Common myeloid progenitor, CD34-positive (primary cell): ENCODE measurements at regions not wholly inside any gene's neighbourhood (a gene's known extent, or its start where the extent isn't known, plus 50 kb on each side); places are given as distances from the start of the nearest gene placed in this dataset.
A peak's percentile ranks its signal among the peaks of the same experiment; 100 is the strongest.

Experiments
- CTCF ChIA-PET: fragments of 350-600 bp; sonication (Branson Sonifier 250); formaldehyde crosslinking; loops from one replicate; lab custom pipeline; 2021; ENCODE audit warnings: antibody characterized with exemption; lab: Charles Lee
- POLR2A ChIA-PET: fragments of 350-600 bp; sonication (Branson Sonifier 250); formaldehyde crosslinking; loops from one replicate; lab custom pipeline; 2021; ENCODE audit warnings: antibody characterized with exemption; lab: Charles Lee
- DNase-seq, 3 donors: peaks; one replicate each; pipeline versions ENCODE4 v3.0.0 to v3.0.0-alpha.2; 2013
- H3K27ac ChIP-seq, 2 experiments: 1 replicate in 1 of 2; 2 replicates in 1 of 2; pipeline ENCODE4 v1.7.0; 2013; ENCODE audit warnings: inconsistent platforms in 2 of 2, low read length in 2 of 2, mild to moderate bottlenecking in 2 of 2, low read depth in 1 of 2, moderate library complexity in 1 of 2; ENCODE audit not compliant: severe bottlenecking in 2 of 2, insufficient read depth in 1 of 2, poor library complexity in 1 of 2
- H3K27me3 ChIP-seq, 5 experiments: replicated peaks in 2 of 5; 1 replicate in 3 of 5; 2 replicates in 2 of 5; pipeline versions ENCODE4 v1.6.1 to v1.7.0; 2013; ENCODE audit warnings: low read length in 4 of 5, mild to moderate bottlenecking in 2 of 5, moderate library complexity in 2 of 5, inconsistent platforms in 1 of 5; ENCODE audit not compliant: insufficient read depth in 5 of 5, control insufficient read depth in 4 of 5
- H3K36me3 ChIP-seq, 4 experiments: 1 replicate in 2 of 4; 2 replicates in 2 of 4; pipeline versions ENCODE4 v1.6.1 to v1.7.0; 2013; ENCODE audit warnings: low read length in 3 of 4, control low read depth in 1 of 4, mild to moderate bottlenecking in 1 of 4; ENCODE audit not compliant: control insufficient read depth in 4 of 4, insufficient read depth in 4 of 4
- H3K4me1 ChIP-seq, 4 experiments: 1 replicate in 3 of 4; 2 replicates in 1 of 4; pipeline versions ENCODE4 v1.6.1 to v1.7.1; 2013; ENCODE audit warnings: low read length in 3 of 4, mild to moderate bottlenecking in 3 of 4, control low read depth in 1 of 4, inconsistent platforms in 1 of 4, moderate library complexity in 1 of 4; ENCODE audit not compliant: control insufficient read depth in 4 of 4, insufficient read depth in 4 of 4; ENCODE audit errors: control extremely low read depth in 1 of 4
- H3K4me3 ChIP-seq, 7 experiments: 1 replicate in 4 of 7; 2 replicates in 3 of 7; pipeline versions ENCODE4 v1.5.1 to v1.7.0; 2013; ENCODE audit warnings: mild to moderate bottlenecking in 7 of 7, low read length in 6 of 7, moderate library complexity in 6 of 7, inconsistent platforms in 2 of 7, low read depth in 2 of 7, control low read depth in 1 of 7; ENCODE audit not compliant: insufficient read depth in 4 of 7, control insufficient read depth in 1 of 7; ENCODE audit errors: extremely low read depth in 1 of 7
- H3K9me3 ChIP-seq, 5 experiments: 1 replicate in 4 of 5; 2 replicates in 1 of 5; pipeline versions ENCODE4 v1.6.1 to v1.7.1; 2013; ENCODE audit warnings: low read length in 4 of 5, mild to moderate bottlenecking in 2 of 5, inconsistent platforms in 1 of 5, low read depth in 1 of 5, moderate library complexity in 1 of 5; ENCODE audit not compliant: control insufficient read depth in 4 of 5, insufficient read depth in 2 of 5; ENCODE audit errors: control extremely low read depth in 1 of 5
- WGBS: methylation state at CpG from one replicate; pipeline ENCODE4 v1.1.5; 2013; ENCODE audit not compliant: insufficient coverage; 5-methylcytosine and 5-hydroxymethylcytosine counted together

- 94% methylated on average over 4 of the region's 9 CpGs for WGBS
- ChIA-PET CTCF (interaction anchor here (0.6 to 0.9 kb wide), 2 partner anchors 13 to 49 kb away, joined by 3 to 4 read pairs; no protein-coding TSS in a partner anchor), POLR2A (no interaction called here)
- Histone ChIP-seq H3K27me3 (no peaks in the 10 kb centered on the region), H3K9me3 (no peaks in the 10 kb centered on the region), H3K36me3 (no peaks in the 10 kb centered on the region), H3K4me1 (no peaks in the 10 kb centered on the region), H3K27ac (no peak overlapping the region), H3K4me3 (no peak overlapping the region)
- no peak for DNase-seq
Observed at GRCh38 chr9:75658301-75658905, 232.1 kb upstream of the PCSK5 start.

DNA sequence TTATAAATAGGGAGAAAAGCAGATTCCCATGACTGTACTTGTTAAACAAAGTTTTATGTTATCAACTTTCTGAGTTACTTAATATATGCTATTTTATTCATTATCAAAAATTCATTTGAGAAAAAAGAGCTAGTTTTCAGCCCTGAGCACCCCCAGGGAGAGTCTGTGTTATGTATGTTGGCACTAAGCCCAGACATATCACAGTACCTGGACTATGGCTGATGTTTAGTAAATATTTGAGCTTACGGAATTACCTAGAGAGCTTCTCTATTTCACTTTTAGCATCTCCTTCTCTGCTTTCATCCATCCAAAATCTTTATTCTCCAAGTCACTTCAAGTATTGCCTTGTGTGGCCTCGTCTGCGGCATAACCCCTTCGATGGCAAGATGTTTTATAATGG is 225.9 kb upstream of the PCSK5 start:
- Histone ChIP-seq H3K27ac (no peak overlapping the region), H3K36me3 (no peaks in the 10 kb centered on the region), H3K9me3 (no peaks in the 10 kb centered on the region), H3K27me3 (no peaks in the 10 kb centered on the region), H3K4me3 (no peak overlapping the region), H3K4me1 (no peaks in the 10 kb centered on the region)
- DNase-seq: no peak
- ChIA-PET POLR2A (no interaction called here), CTCF (no interaction called here)
- 100% methylated on average over 3 of the region's 4 CpGs for WGBS

GRCh38 chr9:75666856-75667554 is 223.5 kb upstream of the PCSK5 start:
- H3K9me3 ChIP-seq: no peaks in the 10 kb centered on the region
- H3K36me3 ChIP-seq: no peaks in the 10 kb centered on the region
- ChIA-PET POLR2A (no interaction called here), CTCF (no interaction called here)
- 95% methylated on average over 5 of the region's 10 CpGs for WGBS
- no peak for DNase-seq
- peaks cover 0 to 8% (median 5%) of the 10 kb centered on the region in 4 experiments for H3K4me1 ChIP-seq
- H3K27ac ChIP-seq: no peak overlapping the region
- no peaks in the 10 kb centered on the region for H3K27me3 ChIP-seq
- no peak overlapping the region for H3K4me3 ChIP-seq

GRCh38 chr9:75669721-75670120 is 220.8 kb upstream of the PCSK5 start:
- 90% methylated on average over 2 of the region's 2 CpGs for WGBS
- H3K9me3 ChIP-seq: peaks cover 0 to 6% (median 0%) of the 10 kb centered on the region in 5 experiments
- CTCF ChIA-PET: no interaction called here

DNA sequence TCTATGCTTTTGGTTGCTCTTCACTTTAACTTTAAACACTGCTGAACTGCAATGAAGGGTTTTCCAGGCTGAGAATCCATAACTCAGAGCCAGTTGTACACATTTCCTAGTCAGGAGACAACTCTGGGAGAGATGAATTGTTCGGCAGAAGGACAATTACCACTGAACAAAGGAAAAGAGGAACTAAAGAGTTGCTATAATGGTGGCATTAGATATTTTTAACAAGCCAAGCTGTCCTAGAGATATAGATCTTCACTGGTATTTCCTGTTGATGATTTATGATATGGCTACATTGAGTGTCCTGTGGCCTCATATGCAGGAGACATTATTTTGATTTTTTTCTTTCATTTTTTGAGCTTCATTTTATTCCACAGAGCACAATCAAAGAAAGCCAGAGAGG is 219.1 kb upstream of the PCSK5 start:
- Histone ChIP-seq H3K9me3 (peaks cover 0 to 6% (median 0%) of the 10 kb centered on the region in 5 experiments), H3K27me3 (no peaks in the 10 kb centered on the region), H3K36me3 (no peaks in the 10 kb centered on the region), H3K4me1 (peaks cover 2 to 8% (median 5%) of the 10 kb centered on the region in 4 experiments), H3K27ac (no peak overlapping the region), H3K4me3 (peak overlapping the region in 3 of 7 experiments; percentile 4 to 8 (median 5))
- DNase-seq: peak; percentile 10 to 79 (median 52)
- POLR2A ChIA-PET: no interaction called here
- CTCF ChIA-PET: interaction anchor here (1.0 kb wide), 1 partner anchor 13 kb away, joined by 4 read pairs; no protein-coding TSS in a partner anchor
- 0% methylated on average over 1 of the region's 1 CpG for WGBS

More at GRCh38 chr9:75669721-75670120, 220.8 kb upstream of the PCSK5 start:
- Histone ChIP-seq H3K36me3 (no peaks in the 10 kb centered on the region), H3K27me3 (no peaks in the 10 kb centered on the region), H3K27ac (no peak overlapping the region), H3K4me3 (no peak overlapping the region), H3K4me1 (peaks cover 2 to 8% (median 5%) of the 10 kb centered on the region in 4 experiments)
- POLR2A ChIA-PET: no interaction called here
- no peak for DNase-seq

DNA sequence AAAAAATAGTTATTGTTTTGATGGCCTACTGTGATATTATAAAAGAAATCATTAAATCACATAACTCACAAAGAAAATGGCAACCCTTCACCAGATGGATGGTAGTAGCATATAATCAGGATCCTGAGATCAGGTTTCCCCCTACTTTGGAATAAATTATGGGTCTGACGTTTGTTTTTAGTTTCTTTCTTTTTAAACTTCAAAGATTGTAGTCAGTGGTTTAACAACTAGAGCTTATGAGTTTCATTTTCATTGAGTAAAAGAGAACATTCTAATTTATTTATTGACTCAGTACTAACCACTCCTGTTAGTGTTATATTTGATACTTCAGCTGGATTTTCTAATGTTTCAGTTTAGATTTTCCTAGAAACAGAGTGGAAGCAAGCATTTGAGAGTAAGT is 218.0 kb upstream of the PCSK5 start:
- Histone ChIP-seq H3K4me1 (peaks cover 2 to 8% (median 5%) of the 10 kb centered on the region in 4 experiments), H3K4me3 (no peak overlapping the region), H3K9me3 (peaks cover 0 to 6% (median 0%) of the 10 kb centered on the region in 5 experiments), H3K27ac (no peak overlapping the region), H3K27me3 (no peaks in the 10 kb centered on the region), H3K36me3 (no peaks in the 10 kb centered on the region)
- ChIA-PET POLR2A (interaction anchor here (0.6 kb wide), 1 partner anchor 477 kb away, joined by 3 read pairs; no protein-coding TSS in a partner anchor), CTCF (no interaction called here)
- no CpG with 5 or more reads among the region's 1 CpG for WGBS
- peak in 1 of 3 donors; percentile 2 for DNase-seq

DNA sequence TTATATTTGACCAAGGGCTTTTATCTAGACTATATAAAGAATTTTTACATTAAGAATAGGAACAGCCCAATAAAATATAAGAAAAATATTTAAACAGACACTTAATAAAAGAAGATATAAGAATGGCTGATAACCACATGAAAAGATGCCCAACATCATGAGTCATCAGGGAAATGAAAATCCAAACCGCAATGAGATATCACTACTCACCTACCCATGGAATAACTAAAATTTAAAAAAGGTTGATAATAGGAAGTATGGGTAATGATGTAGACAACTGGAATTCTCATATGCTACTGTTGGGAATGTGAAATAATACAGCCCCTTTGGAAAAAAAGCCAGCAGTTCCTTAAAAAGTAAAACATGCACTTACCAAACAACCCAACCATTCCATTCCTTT is 206.9 kb upstream of the PCSK5 start:
- POLR2A ChIA-PET: no interaction called here
- Histone ChIP-seq H3K27me3 (no peaks in the 10 kb centered on the region), H3K9me3 (peaks cover 0 to 3% (median 0%) of the 10 kb centered on the region in 5 experiments), H3K4me1 (no peaks in the 10 kb centered on the region), H3K4me3 (no peak overlapping the region), H3K27ac (no peak overlapping the region), H3K36me3 (no peaks in the 10 kb centered on the region)
- no CpG with 5 or more reads among the region's 1 CpG for WGBS
- no peak for DNase-seq
- CTCF ChIA-PET: no interaction called here
